HEK293 (cell line): ENCODE measurements at regions not wholly inside any gene's neighbourhood (a gene's known extent, or its start where the extent isn't known, plus 50 kb on each side); places are given as distances from the start of the nearest gene placed in this dataset.

Experiments used
- CTCF ChIA-PET: fragments of 350-600 bp; formaldehyde crosslinking; extraction: SDS; loops from one replicate; lab custom pipeline; 2021; ENCODE audit warnings: antibody characterized with exemption; lab: Yijun Ruan, JAX
- POLR2A ChIA-PET: fragments of 300-600 bp; formaldehyde crosslinking; extraction: SDS; loops from one replicate; lab custom pipeline; 2020; ENCODE audit warnings: antibody characterized with exemption, inconsistent platforms; lab: Yijun Ruan, JAX
- H3K27ac ChIP-seq: fragments of 200-500 bp; sonication (Bioruptor generic); 2 replicates; pipeline ENCODE4 v1.5.1; 2014; ENCODE audit warnings: low read depth, low read length, control low read depth, inconsistent platforms; ENCODE audit errors: extremely low read depth
- H3K36me3 ChIP-seq, 2 experiments: fragments of 200-500 bp in 1 of 2; sonication (Bioruptor generic) in 1 of 2; 1 replicate in 1 of 2; 2 replicates in 1 of 2; pipeline ENCODE4 v1.5.1; 2014 to 2017; ENCODE audit warnings: inconsistent platforms in 2 of 2, low read length in 2 of 2; ENCODE audit not compliant: control insufficient read depth in 2 of 2, insufficient read depth in 1 of 2
- H3K4me1 ChIP-seq: fragments of 200-500 bp; sonication (Bioruptor generic); 2 replicates; pipeline ENCODE4 v1.5.1; 2014; ENCODE audit warnings: mild to moderate bottlenecking, low read length, inconsistent platforms; ENCODE audit not compliant: control insufficient read depth, insufficient read depth
- H3K4me3 ChIP-seq: 2 replicates; pipeline ENCODE4 v1.5.1; 2011; ENCODE audit warnings: low read depth, mild to moderate bottlenecking, control low read depth, low read length, moderate library complexity
- H3K9me3 ChIP-seq: fragments of 200-500 bp; sonication (Bioruptor generic); 2 replicates; pipeline ENCODE4 v1.5.1; 2014; ENCODE audit warnings: low read depth, low read length, inconsistent platforms; ENCODE audit not compliant: control insufficient read depth, insufficient read depth
- ATF2 ChIP-seq: fragments of 450-650 bp; formaldehyde crosslinking; IDR thresholded peaks from 2 replicates; pipeline ENCODE4 v1.5.1; 2016; ENCODE audit warnings: missing biosample characterization, missing genetic modification characterization, low read depth
- KLF10 ChIP-seq: fragments of 450-650 bp; IDR thresholded peaks from 2 replicates; pipeline ENCODE4 v1.5.1; 2018; ENCODE audit warnings: missing biosample characterization, mild to moderate bottlenecking, missing genetic modification characterization
- KLF9 ChIP-seq: fragments of 450-650 bp; formaldehyde crosslinking; IDR thresholded peaks from 2 replicates; pipeline ENCODE4 v1.5.1; 2016; ENCODE audit warnings: missing biosample characterization, missing genetic modification characterization, low read depth
- PBX3 ChIP-seq: sonication (generic); formaldehyde crosslinking; IDR thresholded peaks from 2 replicates; pipeline ENCODE4 v1.8.1; 2022; ENCODE audit warnings: mild to moderate bottlenecking, moderate library complexity, missing genetic modification reagents
- RBAK ChIP-seq: fragments of 450-650 bp; formaldehyde crosslinking; IDR thresholded peaks from 2 replicates; pipeline ENCODE4 v1.5.1; 2016; ENCODE audit warnings: missing biosample characterization, missing genetic modification characterization
- REPIN1 ChIP-seq: fragments of 450-650 bp; formaldehyde crosslinking; IDR thresholded peaks from 2 replicates; pipeline ENCODE4 v1.5.1; 2017; ENCODE audit warnings: missing biosample characterization, missing genetic modification characterization, low read depth
- YY2 ChIP-seq: fragments of 450-650 bp; formaldehyde crosslinking; IDR thresholded peaks from 2 replicates; pipeline ENCODE4 v1.5.1; 2016; ENCODE audit warnings: missing biosample characterization, missing genetic modification characterization
- ZBTB20 ChIP-seq: fragments of 450-650 bp; formaldehyde crosslinking; IDR thresholded peaks from 2 replicates; pipeline ENCODE4 v1.5.1; 2016; ENCODE audit warnings: missing biosample characterization, missing genetic modification characterization
- ZNF10 ChIP-seq: fragments of 450-650 bp; formaldehyde crosslinking; IDR thresholded peaks from 2 replicates; pipeline ENCODE4 v1.5.1; 2017; ENCODE audit warnings: missing biosample characterization, missing genetic modification characterization
- ZNF133 ChIP-seq: fragments of 450-650 bp; formaldehyde crosslinking; IDR thresholded peaks from 2 replicates; pipeline ENCODE4 v1.5.1; 2016; ENCODE audit warnings: missing biosample characterization, missing genetic modification characterization
- ZNF175 ChIP-seq: fragments of 450-650 bp; formaldehyde crosslinking; IDR thresholded peaks from 2 replicates; pipeline ENCODE4 v1.5.1; 2016; ENCODE audit warnings: missing biosample characterization, missing genetic modification characterization
- ZNF449 ChIP-seq: fragments of 450-650 bp; formaldehyde crosslinking; IDR thresholded peaks from 2 replicates; pipeline ENCODE4 v1.5.1; 2017; ENCODE audit warnings: missing biosample characterization, mild to moderate bottlenecking, missing genetic modification characterization, moderate library complexity
- ZNF510 ChIP-seq: fragments of 450-650 bp; formaldehyde crosslinking; IDR thresholded peaks from 2 replicates; pipeline ENCODE4 v1.5.1; 2018; ENCODE audit warnings: mild to moderate bottlenecking, missing genetic modification characterization, missing biosample characterization; ENCODE audit not compliant: insufficient replicate concordance
- ZNF518A ChIP-seq: fragments of 450-650 bp; formaldehyde crosslinking; conservative IDR thresholded peaks from 2 replicates; pipeline ENCODE4 v1.5.1; 2016; ENCODE audit warnings: low read depth, missing biosample characterization, missing genetic modification characterization
- ZNF558 ChIP-seq: fragments of 450-650 bp; formaldehyde crosslinking; IDR thresholded peaks from 2 replicates; pipeline ENCODE4 v1.5.1; 2016; ENCODE audit warnings: missing biosample characterization, missing genetic modification characterization
- ZNF571 ChIP-seq: fragments of 450-650 bp; formaldehyde crosslinking; IDR thresholded peaks from 2 replicates; pipeline ENCODE4 v1.5.0; 2017; ENCODE audit warnings: missing biosample characterization, missing genetic modification characterization
- ZNF621 ChIP-seq: fragments of 450-650 bp; formaldehyde crosslinking; IDR thresholded peaks from 2 replicates; pipeline ENCODE4 v1.5.1; 2017; ENCODE audit warnings: missing biosample characterization, missing genetic modification characterization
- ZNF623 ChIP-seq: fragments of 450-650 bp; formaldehyde crosslinking; IDR thresholded peaks from 2 replicates; pipeline ENCODE4 v1.5.1; 2016; ENCODE audit warnings: missing biosample characterization, missing genetic modification characterization
- ZNF629 ChIP-seq: fragments of 450-650 bp; formaldehyde crosslinking; IDR thresholded peaks from 2 replicates; pipeline ENCODE4 v1.5.1; 2017; ENCODE audit warnings: missing biosample characterization, missing genetic modification characterization
- ZNF768 ChIP-seq: fragments of 450-650 bp; formaldehyde crosslinking; IDR thresholded peaks from 2 replicates; pipeline ENCODE4 v1.5.1; 2018; ENCODE audit warnings: missing biosample characterization, mild to moderate bottlenecking, missing genetic modification characterization
- ZNF777 ChIP-seq: fragments of 450-650 bp; formaldehyde crosslinking; IDR thresholded peaks from 2 replicates; pipeline ENCODE4 v1.5.1; 2017; ENCODE audit warnings: missing biosample characterization, missing genetic modification characterization, borderline replicate concordance
- TF ChIP-seq, protein P1 (sequence below): fragments of 450-650 bp; formaldehyde crosslinking; IDR thresholded peaks from 2 replicates; pipeline ENCODE4 v1.5.1; 2016; ENCODE audit warnings: missing biosample characterization, missing genetic modification characterization
- TF ChIP-seq, protein P2 (sequence below): fragments of 450-650 bp; formaldehyde crosslinking; IDR thresholded peaks from 2 replicates; pipeline ENCODE4 v1.5.1; 2016; ENCODE audit warnings: missing biosample characterization, missing genetic modification characterization

DNA sequence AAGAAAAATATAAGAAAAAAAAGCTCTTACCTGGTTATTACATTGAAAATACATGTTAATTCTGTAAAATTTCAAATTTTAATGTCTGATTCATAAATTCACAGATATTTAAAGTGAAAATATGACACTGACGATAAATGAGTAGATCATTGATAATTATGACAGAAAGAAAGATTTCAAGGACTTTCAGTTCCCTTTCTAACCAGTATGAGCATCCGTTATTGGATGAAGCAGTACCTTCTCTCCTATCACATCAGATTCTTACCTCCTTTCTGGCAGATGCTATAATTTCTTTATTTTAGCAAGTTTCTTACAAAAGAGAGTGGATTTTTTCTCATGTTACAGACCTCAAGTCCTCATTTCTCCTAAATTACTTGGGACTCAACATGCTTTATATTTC, 847.3 kb downstream of the JRKL start (continued):
- TF ChIP-seq ATF2 = no peak
- no peak for TF ChIP-seq ZNF449 (tag by site-specific recombination)
- TF ChIP-seq ZNF10 (tag by site-specific recombination) = no peak
- TF ChIP-seq ZBTB20 (tag by site-specific recombination) = no peak
- no peak for TF ChIP-seq ZNF558 (tag by site-specific recombination)

GRCh38 chr11:97247601-97248000, 857.8 kb downstream of the JRKL start:
- Histone ChIP-seq H3K4me3 (no peak overlapping the region), H3K36me3 (no peaks in the 10 kb centered on the region), H3K9me3 (no peaks in the 10 kb centered on the region), H3K4me1 (no peaks in the 10 kb centered on the region), H3K27ac (no peak overlapping the region)
- ChIA-PET POLR2A (no interaction called here), CTCF (no interaction called here)
- TF ChIP-seq KLF10 (no peak), ZNF518A (tag by site-specific recombination) (no peak), REPIN1 (tag by site-specific recombination) (no peak)
- TF ChIP-seq, protein P1, sequence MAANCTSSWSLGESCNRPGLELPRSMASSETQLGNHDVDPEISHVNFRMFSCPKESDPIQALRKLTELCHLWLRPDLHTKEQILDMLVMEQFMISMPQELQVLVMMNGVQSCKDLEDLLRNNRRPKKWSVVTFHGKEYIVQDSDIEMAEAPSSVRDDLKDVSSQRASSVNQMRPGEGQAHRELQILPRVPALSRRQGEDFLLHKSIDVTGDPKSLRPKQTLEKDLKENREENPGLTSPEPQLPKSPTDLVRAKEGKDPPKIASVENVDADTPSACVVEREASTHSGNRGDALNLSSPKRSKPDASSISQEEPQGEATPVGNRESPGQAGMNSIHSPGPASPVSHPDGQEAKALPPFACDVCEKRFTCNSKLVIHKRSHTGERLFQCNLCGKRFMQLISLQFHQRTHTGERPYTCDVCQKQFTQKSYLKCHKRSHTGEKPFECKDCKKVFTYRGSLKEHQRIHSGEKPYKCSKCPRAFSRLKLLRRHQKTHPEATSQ = no peak
- TF ChIP-seq, protein P2, sequence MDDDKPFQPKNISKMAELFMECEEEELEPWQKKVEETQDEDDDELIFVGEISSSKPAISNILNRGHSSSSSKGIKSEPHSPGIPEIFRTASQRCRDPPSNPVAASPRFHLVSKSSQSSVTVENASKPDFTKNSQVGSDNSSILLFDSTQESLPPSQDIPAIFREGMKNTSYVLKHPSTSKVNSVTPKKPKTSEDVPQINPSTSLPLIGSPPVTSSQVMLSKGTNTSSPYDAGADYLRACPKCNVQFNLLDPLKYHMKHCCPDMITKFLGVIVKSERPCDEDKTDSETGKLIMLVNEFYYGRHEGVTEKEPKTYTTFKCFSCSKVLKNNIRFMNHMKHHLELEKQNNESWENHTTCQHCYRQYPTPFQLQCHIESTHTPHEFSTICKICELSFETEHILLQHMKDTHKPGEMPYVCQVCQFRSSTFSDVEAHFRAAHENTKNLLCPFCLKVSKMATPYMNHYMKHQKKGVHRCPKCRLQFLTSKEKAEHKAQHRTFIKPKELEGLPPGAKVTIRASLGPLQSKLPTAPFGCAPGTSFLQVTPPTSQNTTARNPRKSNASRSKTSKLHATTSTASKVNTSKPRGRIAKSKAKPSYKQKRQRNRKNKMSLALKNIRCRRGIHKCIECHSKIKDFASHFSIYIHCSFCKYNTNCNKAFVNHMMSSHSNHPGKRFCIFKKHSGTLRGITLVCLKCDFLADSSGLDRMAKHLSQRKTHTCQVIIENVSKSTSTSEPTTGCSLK = no peak

- ChIA-PET CTCF (no interaction called here), POLR2A (no interaction called here)
- Histone ChIP-seq H3K9me3 (no peaks in the 10 kb centered on the region), H3K27ac (no peak overlapping the region), H3K4me1 (no peaks in the 10 kb centered on the region), H3K36me3 (no peaks in the 10 kb centered on the region), H3K4me3 (no peak overlapping the region)
- no peak for TF ChIP-seq ZNF621 (tag by site-specific recombination)
- no peak for TF ChIP-seq KLF9 (tag by site-specific recombination)
- TF ChIP-seq YY2 (tag by site-specific recombination) = no peak
- TF ChIP-seq PBX3 (CRISPR knock-in tag) = no peak
- TF ChIP-seq ZNF133 (tag by site-specific recombination) = no peak
- no peak for TF ChIP-seq ZNF777 (tag by site-specific recombination)
- TF ChIP-seq ZNF629 (tag by site-specific recombination) = no peak
- no peak for TF ChIP-seq ZNF571 (tag by site-specific recombination)
- no peak for TF ChIP-seq ZNF175 (tag by site-specific recombination)
- no peak for TF ChIP-seq ZNF510
- no peak for TF ChIP-seq RBAK (tag by site-specific recombination)
- TF ChIP-seq ZNF623 (tag by site-specific recombination) = no peak
- no peak for TF ChIP-seq ZNF768 (tag by site-specific recombination)
Observed at GRCh38 chr11:97254790-97255189, 865.0 kb downstream of the JRKL start.
